Parathyroid adenoma (tissue), 2 donors: ENCODE measurements at regions not wholly inside any gene's neighbourhood (a gene's known extent, or its start where the extent isn't known, plus 50 kb on each side); places are given as distances from the start of the nearest gene placed in this dataset.

Experiments
- H2AFZ ChIP-seq: fragments of 300-600 bp; sonication (generic); one replicate; pipeline ENCODE4 v1.7.0; 2017; ENCODE audit warnings: antibody characterized with exemption, mild to moderate bottlenecking
- H3K27ac ChIP-seq: fragments of 300-600 bp; sonication (generic); one replicate; pipeline ENCODE4 v1.7.0; 2017
- H3K27me3 ChIP-seq: fragments of 300-600 bp; sonication (generic); one replicate; pipeline ENCODE4 v1.7.0; 2017; ENCODE audit warnings: low read length; ENCODE audit not compliant: control insufficient read depth, insufficient read depth
- H3K36me3 ChIP-seq: fragments of 300-600 bp; sonication (generic); one replicate; pipeline ENCODE4 v1.7.0; 2017; ENCODE audit warnings: low read length; ENCODE audit not compliant: control insufficient read depth, insufficient read depth
- H3K4me1 ChIP-seq: fragments of 300-600 bp; sonication (generic); one replicate; pipeline ENCODE4 v1.7.0; 2017; ENCODE audit warnings: control low read depth
- H3K4me2 ChIP-seq: fragments of 300-600 bp; sonication (generic); one replicate; pipeline ENCODE4 v1.7.0; 2017; ENCODE audit warnings: low read length
- H3K4me3 ChIP-seq: fragments of 300-600 bp; sonication (generic); one replicate; pipeline ENCODE4 v1.7.0; 2017; ENCODE audit warnings: low read depth, low read length
- H3K79me2 ChIP-seq: fragments of 300-600 bp; sonication (generic); one replicate; pipeline ENCODE4 v1.7.0; 2017; ENCODE audit warnings: control low read depth
- H3K9ac ChIP-seq: fragments of 300-600 bp; sonication (generic); one replicate; pipeline ENCODE4 v1.7.0; 2017; ENCODE audit warnings: mild to moderate bottlenecking
- H3K9me3 ChIP-seq: fragments of 300-600 bp; sonication (generic); one replicate; pipeline ENCODE4 v1.7.0; 2017; ENCODE audit warnings: low read length; ENCODE audit not compliant: control insufficient read depth
- CTCF ChIP-seq: fragments of 300-600 bp; sonication (generic); IDR thresholded peaks from one replicate; pipeline ENCODE4 v1.7.0; 2017; ENCODE audit warnings: antibody characterized with exemption, mild to moderate bottlenecking
- donor health status: primary hyperparathyroidism.

- no peak overlapping the region for H3K27ac ChIP-seq
- H3K4me1 ChIP-seq, result no peaks in the 10 kb centered on the region
- H2AFZ ChIP-seq, result no peak overlapping the region
- H3K4me2 ChIP-seq, result no peak overlapping the region
- no peak for TF ChIP-seq CTCF
- H3K4me3 ChIP-seq, result no peak overlapping the region
- no peaks in the 10 kb centered on the region for H3K36me3 ChIP-seq
- H3K9ac ChIP-seq, result no peak overlapping the region
- no peaks in the 10 kb centered on the region for H3K79me2 ChIP-seq
- no peaks in the 10 kb centered on the region for H3K27me3 ChIP-seq
- H3K9me3 ChIP-seq, result no peaks in the 10 kb centered on the region
Measured at GRCh38 chr14:41397926-41398325, 208.8 kb upstream of the LRFN5 start.

GRCh38 chr14:41393512-41393911, 213.2 kb upstream of the LRFN5 start:
- no peak for TF ChIP-seq CTCF
- Histone ChIP-seq H3K9me3 (no peaks in the 10 kb centered on the region), H3K27ac (no peak overlapping the region), H3K4me1 (no peaks in the 10 kb centered on the region), H3K27me3 (no peaks in the 10 kb centered on the region), H3K9ac (no peak overlapping the region), H3K4me3 (no peak overlapping the region), H3K4me2 (no peak overlapping the region), H3K36me3 (no peaks in the 10 kb centered on the region), H3K79me2 (no peaks in the 10 kb centered on the region), H2AFZ (no peak overlapping the region)

GRCh38 chr14:41392226-41392625, 214.4 kb upstream of the LRFN5 start:
- no peak for TF ChIP-seq CTCF
- Histone ChIP-seq H3K9me3 (no peaks in the 10 kb centered on the region), H3K4me2 (no peak overlapping the region), H3K4me1 (no peaks in the 10 kb centered on the region), H3K9ac (no peak overlapping the region), H3K27ac (no peak overlapping the region), H3K4me3 (no peak overlapping the region), H3K79me2 (no peaks in the 10 kb centered on the region), H2AFZ (no peak overlapping the region), H3K27me3 (no peaks in the 10 kb centered on the region), H3K36me3 (no peaks in the 10 kb centered on the region)

- Histone ChIP-seq H3K4me2 (no peak overlapping the region), H3K9me3 (no peaks in the 10 kb centered on the region), H3K79me2 (no peaks in the 10 kb centered on the region), H3K4me1 (no peaks in the 10 kb centered on the region), H3K36me3 (no peaks in the 10 kb centered on the region), H3K9ac (no peak overlapping the region), H3K27ac (no peak overlapping the region), H3K27me3 (no peaks in the 10 kb centered on the region), H3K4me3 (no peak overlapping the region), H2AFZ (no peak overlapping the region)
- TF ChIP-seq CTCF, result no peak
Measured at GRCh38 chr14:41389355-41389754, 217.3 kb upstream of the LRFN5 start.

- no peaks in the 10 kb centered on the region for H3K27me3 ChIP-seq
- no peak overlapping the region for H2AFZ ChIP-seq
- H3K36me3 ChIP-seq, result no peaks in the 10 kb centered on the region
- H3K4me3 ChIP-seq, result no peak overlapping the region
- H3K9me3 ChIP-seq, result no peaks in the 10 kb centered on the region
- H3K4me1 ChIP-seq, result no peaks in the 10 kb centered on the region
- no peaks in the 10 kb centered on the region for H3K79me2 ChIP-seq
- no peak overlapping the region for H3K9ac ChIP-seq
- H3K27ac ChIP-seq, result no peak overlapping the region
- no peak for TF ChIP-seq CTCF
- H3K4me2 ChIP-seq, result no peak overlapping the region
Measured at GRCh38 chr14:41385797-41386196, 220.9 kb upstream of the LRFN5 start.
